ENCODE measurements at regions not wholly inside any gene's neighbourhood (a gene's known extent, or its start where the extent isn't known, plus 50 kb on each side); places are given as distances from the start of the nearest gene placed in this dataset.

DNA sequence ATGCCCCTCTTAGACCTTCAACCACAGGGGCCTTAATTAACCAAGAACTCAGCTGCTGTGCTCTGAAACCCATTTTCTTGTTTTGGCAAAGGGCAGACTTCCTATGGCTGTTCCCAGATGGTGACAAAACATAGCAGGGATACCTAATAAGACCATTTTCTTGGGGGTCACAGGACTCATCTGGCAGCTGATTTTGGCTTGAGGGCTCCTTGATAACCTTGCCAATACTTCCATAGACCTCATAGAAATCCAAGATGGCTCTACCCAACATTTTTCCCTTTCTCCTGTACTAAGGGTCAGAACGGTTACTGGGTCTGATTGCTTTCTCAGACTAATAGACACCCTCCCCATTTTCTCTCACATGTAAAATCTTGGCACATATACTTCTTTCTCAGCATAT lies 757.7 kb upstream of the SEMA6A start (continued):
- TF ChIP-seq, protein P1, sequence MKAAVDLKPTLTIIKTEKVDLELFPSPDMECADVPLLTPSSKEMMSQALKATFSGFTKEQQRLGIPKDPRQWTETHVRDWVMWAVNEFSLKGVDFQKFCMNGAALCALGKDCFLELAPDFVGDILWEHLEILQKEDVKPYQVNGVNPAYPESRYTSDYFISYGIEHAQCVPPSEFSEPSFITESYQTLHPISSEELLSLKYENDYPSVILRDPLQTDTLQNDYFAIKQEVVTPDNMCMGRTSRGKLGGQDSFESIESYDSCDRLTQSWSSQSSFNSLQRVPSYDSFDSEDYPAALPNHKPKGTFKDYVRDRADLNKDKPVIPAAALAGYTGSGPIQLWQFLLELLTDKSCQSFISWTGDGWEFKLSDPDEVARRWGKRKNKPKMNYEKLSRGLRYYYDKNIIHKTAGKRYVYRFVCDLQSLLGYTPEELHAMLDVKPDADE (IDR thresholded peaks at IDR 0.05), result no peak
- no peak for TF ChIP-seq STAT1 (IDR thresholded peaks at IDR 0.05; ENCODE audit: unreplicated experiment)
- TF ChIP-seq EZH2 (IDR thresholded peaks at IDR 0.05; ENCODE audit: low read depth, unreplicated experiment), result no peak
- TF ChIP-seq CREB1 (CRISPR knock-in tag; IDR thresholded peaks at IDR 0.05; ENCODE audit: low read depth), result no peak
- TF ChIP-seq JUNB (IDR thresholded peaks at IDR 0.05; ENCODE audit: unreplicated experiment), result no peak
- TF ChIP-seq, protein P2, sequence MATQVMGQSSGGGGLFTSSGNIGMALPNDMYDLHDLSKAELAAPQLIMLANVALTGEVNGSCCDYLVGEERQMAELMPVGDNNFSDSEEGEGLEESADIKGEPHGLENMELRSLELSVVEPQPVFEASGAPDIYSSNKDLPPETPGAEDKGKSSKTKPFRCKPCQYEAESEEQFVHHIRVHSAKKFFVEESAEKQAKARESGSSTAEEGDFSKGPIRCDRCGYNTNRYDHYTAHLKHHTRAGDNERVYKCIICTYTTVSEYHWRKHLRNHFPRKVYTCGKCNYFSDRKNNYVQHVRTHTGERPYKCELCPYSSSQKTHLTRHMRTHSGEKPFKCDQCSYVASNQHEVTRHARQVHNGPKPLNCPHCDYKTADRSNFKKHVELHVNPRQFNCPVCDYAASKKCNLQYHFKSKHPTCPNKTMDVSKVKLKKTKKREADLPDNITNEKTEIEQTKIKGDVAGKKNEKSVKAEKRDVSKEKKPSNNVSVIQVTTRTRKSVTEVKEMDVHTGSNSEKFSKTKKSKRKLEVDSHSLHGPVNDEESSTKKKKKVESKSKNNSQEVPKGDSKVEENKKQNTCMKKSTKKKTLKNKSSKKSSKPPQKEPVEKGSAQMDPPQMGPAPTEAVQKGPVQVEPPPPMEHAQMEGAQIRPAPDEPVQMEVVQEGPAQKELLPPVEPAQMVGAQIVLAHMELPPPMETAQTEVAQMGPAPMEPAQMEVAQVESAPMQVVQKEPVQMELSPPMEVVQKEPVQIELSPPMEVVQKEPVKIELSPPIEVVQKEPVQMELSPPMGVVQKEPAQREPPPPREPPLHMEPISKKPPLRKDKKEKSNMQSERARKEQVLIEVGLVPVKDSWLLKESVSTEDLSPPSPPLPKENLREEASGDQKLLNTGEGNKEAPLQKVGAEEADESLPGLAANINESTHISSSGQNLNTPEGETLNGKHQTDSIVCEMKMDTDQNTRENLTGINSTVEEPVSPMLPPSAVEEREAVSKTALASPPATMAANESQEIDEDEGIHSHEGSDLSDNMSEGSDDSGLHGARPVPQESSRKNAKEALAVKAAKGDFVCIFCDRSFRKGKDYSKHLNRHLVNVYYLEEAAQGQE (IDR thresholded peaks at IDR 0.05; ENCODE audit: unreplicated experiment), result no peak

DNA sequence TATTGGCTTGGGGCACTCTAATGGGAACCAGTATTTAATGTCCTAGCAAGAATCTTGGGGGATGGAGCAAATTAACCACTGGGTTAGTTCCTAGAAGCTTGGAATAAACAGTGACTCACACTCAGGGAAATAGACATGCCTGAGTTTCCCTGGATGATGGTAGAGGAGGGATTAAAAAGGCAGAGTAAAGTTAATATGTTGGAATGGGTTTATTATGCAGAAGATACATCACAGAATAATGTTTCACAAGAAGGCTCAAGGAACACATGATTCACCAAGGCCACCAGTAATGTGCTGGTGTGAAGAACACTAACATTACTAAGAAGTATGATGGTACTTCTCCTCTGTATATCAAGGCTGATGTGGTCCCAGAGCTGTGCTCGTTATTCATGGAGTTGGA lies 752.9 kb upstream of the SEMA6A start:
- Mint-ChIP-seq H3K27ac (no peak overlapping the region), H3K4me1 (no peaks in the 10 kb centered on the region), H3K9me3 (peaks cover 16% of the 10 kb centered on the region), H3K27me3 (ENCODE audit: insufficient read depth, low read depth, poor library complexity) (no peaks in the 10 kb centered on the region), H3K4me3 (no peak overlapping the region), H3K36me3 (ENCODE audit: low read depth) (peaks cover 12% of the 10 kb centered on the region; the same call in 2 of the 3 replicates)
- ATAC-seq, result no peak
- Histone ChIP-seq H4K20me1 (replicated peaks; ENCODE audit: insufficient read depth) (no peaks in the 10 kb centered on the region), H3K79me2 (replicated peaks; ENCODE audit: insufficient read depth) (no peaks in the 10 kb centered on the region), H2AFZ (no peak overlapping the region), H3K4me3 (no peak overlapping the region), H3K27ac (ENCODE audit: low read depth) (no peak overlapping the region), H3K27me3 (ENCODE audit: insufficient read depth) (no peaks in the 10 kb centered on the region), H3K36me3 (ENCODE audit: insufficient read depth) (no peaks in the 10 kb centered on the region), H3F3A (replicated peaks; ENCODE audit: low read depth) (no peaks in the 10 kb centered on the region), H3K9me2 (ENCODE audit: insufficient read depth) (peaks cover 8% of the 10 kb centered on the region), H3K4me1 (ENCODE audit: insufficient read depth) (no peaks in the 10 kb centered on the region), H3K4me2 (no peak overlapping the region)
- DNase-seq (ENCODE audit: low spot score), result no peak
- TF ChIP-seq, protein P1 (IDR thresholded peaks at IDR 0.05), result no peak
- TF ChIP-seq, protein P2 (IDR thresholded peaks at IDR 0.05; ENCODE audit: unreplicated experiment), result no peak
- no peak for TF ChIP-seq EZH2 (IDR thresholded peaks at IDR 0.05; ENCODE audit: low read depth, unreplicated experiment)
- TF ChIP-seq ZNF114 (CRISPR knock-in tag; IDR thresholded peaks at IDR 0.05), result no peak
- no peak for TF ChIP-seq EZH2phosphoT487 (IDR thresholded peaks at IDR 0.05; ENCODE audit: unreplicated experiment)
- no peak for TF ChIP-seq CREB1 (CRISPR knock-in tag; IDR thresholded peaks at IDR 0.05; ENCODE audit: low read depth)
- no peak for TF ChIP-seq NANOG (IDR thresholded peaks at IDR 0.05; ENCODE audit: borderline replicate concordance)
- no peak for TF ChIP-seq STAT1 (IDR thresholded peaks at IDR 0.05; ENCODE audit: unreplicated experiment)
- TF ChIP-seq, protein P3, sequence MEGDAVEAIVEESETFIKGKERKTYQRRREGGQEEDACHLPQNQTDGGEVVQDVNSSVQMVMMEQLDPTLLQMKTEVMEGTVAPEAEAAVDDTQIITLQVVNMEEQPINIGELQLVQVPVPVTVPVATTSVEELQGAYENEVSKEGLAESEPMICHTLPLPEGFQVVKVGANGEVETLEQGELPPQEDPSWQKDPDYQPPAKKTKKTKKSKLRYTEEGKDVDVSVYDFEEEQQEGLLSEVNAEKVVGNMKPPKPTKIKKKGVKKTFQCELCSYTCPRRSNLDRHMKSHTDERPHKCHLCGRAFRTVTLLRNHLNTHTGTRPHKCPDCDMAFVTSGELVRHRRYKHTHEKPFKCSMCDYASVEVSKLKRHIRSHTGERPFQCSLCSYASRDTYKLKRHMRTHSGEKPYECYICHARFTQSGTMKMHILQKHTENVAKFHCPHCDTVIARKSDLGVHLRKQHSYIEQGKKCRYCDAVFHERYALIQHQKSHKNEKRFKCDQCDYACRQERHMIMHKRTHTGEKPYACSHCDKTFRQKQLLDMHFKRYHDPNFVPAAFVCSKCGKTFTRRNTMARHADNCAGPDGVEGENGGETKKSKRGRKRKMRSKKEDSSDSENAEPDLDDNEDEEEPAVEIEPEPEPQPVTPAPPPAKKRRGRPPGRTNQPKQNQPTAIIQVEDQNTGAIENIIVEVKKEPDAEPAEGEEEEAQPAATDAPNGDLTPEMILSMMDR (conservative IDR thresholded peaks at IDR 0.05; ENCODE audit: low read depth in 2 of 2), result no peak

Data from GM23338 (cell line).